Body of pancreas (tissue), 4 donors: ENCODE measurements at regions not wholly inside any gene's neighbourhood (a gene's known extent, or its start where the extent isn't known, plus 50 kb on each side); places are given as distances from the start of the nearest gene placed in this dataset.
"Not testable (repeated sequence)": the region's sequence is repeated elsewhere in the genome, so short reads cannot be mapped to it uniquely, and the experiment has no call there.

Experiments used
- ATAC-seq: fragments of 150-250 bp; one replicate; pipeline ENCODE4 v1.9.1; 2016
- DNase-seq, 4 donors: peaks; one replicate each; pipeline ENCODE4 v3.0.0-alpha.2; 2019
- H3K27ac ChIP-seq, 4 donors: fragments of 200-600 bp; sonication (generic); 1 replicate in 3 of 4; 2 replicates in 1 of 4; pipeline versions ENCODE4 v1.5.1 to v1.6.1; 2016 to 2019; ENCODE audit warnings: mild to moderate bottlenecking in 1 of 4, mixed read lengths in 1 of 4, moderate library complexity in 1 of 4
- H3K27me3 ChIP-seq, 2 donors: fragments of 200-600 bp; sonication (generic); one replicate each; pipeline ENCODE4 v1.6.0; 2016; ENCODE audit warnings: mild to moderate bottlenecking in 1 of 2
- H3K36me3 ChIP-seq, 2 donors: fragments of 200-600 bp; sonication (generic); replicated peaks in 1 of 2; 2 replicates each; pipeline ENCODE4 v1.5.1; 2016; ENCODE audit warnings: low read depth in 2 of 2; ENCODE audit not compliant: insufficient read depth in 1 of 2
- H3K4me1 ChIP-seq: fragments of 200-600 bp; sonication (generic); one replicate; pipeline ENCODE4 v1.6.0; 2016
- H3K4me3 ChIP-seq, 2 donors: fragments of 200-600 bp; sonication (generic); 1 replicate in 1 of 2; 2 replicates in 1 of 2; pipeline ENCODE4 v1.5.1; 2016 to 2019
- H3K9me3 ChIP-seq, 3 donors: fragments of 200-600 bp; sonication (generic); 1 replicate in 2 of 3; 2 replicates in 1 of 3; pipeline ENCODE4 v1.5.1; 2016
- WGBS, 2 donors: methylation state at CpG; one replicate each; pipeline ENCODE4 v1.1.5; 2017; 5-methylcytosine and 5-hydroxymethylcytosine counted together
- intact Hi-C: fragments of 100-400 bp; cut with DNase I; formaldehyde crosslinking; loops from one replicate; pipeline ENCODE4 v1.15.1; 2023

DNA sequence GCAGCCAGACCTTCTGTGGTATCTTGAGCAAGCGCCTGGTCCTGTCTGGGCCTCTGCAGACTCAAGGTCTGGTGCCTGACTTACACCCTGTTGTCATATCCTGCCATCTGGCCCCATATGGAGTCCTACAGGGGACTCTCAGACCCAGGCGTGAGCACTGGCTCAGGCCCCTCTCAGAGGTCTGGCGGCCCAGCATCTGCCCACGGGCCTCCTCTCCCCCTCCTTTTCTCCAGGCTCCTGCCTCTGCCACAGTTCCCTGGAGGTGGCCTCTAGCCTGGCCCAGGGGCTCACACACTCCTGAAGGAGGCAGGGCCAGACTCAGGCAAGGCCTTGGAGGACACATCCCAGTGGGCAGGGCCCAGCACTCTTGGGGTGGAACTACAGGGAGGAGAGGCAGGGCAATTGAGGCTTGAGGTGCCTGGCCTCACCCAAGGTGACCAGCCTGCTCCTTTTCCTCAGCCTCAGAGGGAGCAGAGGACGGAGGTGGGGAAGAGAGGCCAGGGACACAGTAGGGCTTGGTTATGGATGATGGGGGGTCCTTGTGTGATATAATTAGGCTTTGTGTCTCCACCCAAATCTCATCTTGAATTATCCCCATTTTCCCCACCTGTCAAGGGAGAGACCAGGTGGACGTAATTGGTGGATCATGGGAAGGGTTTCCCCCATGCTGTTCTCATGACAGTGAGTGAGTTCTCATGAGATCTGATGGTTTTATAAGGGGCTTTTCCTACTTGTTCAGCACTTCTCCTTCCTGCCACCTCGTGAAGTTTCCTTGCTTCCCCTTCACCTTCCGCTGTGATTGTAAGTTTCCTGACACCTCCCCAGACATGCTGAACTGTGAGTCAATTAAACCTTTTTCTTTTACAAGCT, 70.9 kb upstream of the GOLGA6L4 start:
- H3K27me3 ChIP-seq, H3K4me1 ChIP-seq, H3K36me3 ChIP-seq, DNase-seq, H3K9me3 ChIP-seq, intact Hi-C loops, H3K27ac ChIP-seq, H3K4me3 ChIP-seq, ATAC-seq: not testable (repeated sequence)
- 88 to 91% methylated on average over 6 to 8 of the region's 8 CpGs for whole genome bisulfite sequencing, 2 donors

DNA sequence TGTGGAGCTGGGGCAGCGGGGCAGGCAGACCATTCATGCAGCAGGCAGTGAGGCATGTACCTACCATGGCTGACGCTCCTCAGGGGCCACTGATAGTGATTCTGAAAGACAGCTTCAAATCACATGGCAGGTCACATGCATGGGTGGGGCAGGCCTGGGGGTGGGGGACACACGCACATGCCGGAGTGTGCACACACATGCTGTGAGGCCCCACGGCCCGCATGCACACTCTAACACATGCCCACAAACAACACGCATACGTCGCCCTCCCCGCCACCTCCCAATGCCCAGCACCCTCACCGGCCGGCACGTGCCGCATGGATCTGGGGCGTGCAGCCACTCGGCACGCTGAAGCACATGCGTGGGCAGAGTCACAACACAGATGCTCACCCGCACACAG, 65.5 kb upstream of the GOLGA6L4 start:
- H3K27ac ChIP-seq, H3K36me3 ChIP-seq, intact Hi-C loops, DNase-seq, ATAC-seq, H3K9me3 ChIP-seq, H3K4me1 ChIP-seq, H3K27me3 ChIP-seq, H3K4me3 ChIP-seq: not testable (repeated sequence)
- no CpG with 5 or more reads among the region's 19 CpGs for WGBS, 2 donors

DNA sequence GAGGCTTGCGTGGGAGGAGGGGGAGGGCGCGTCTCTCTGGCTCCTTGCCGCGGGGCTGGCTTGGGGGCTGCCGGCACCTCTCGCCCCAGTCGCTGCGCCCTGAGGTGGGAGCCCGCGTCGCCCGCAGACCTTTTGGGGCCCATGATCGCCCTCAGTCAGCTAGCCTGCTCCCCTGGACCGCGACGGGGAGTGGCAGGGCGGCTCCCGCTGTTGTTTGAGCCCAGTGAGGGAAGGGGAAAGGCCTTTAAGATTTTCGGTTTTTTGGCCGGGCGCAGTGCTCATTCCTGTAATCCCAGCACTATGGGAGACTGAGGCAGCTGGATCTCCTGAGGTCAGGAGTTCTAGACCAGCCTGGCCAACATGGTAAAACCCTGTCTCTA, 62.4 kb upstream of the GOLGA6L4 start:
- H3K9me3 ChIP-seq, intact Hi-C loops, DNase-seq, H3K4me1 ChIP-seq, H3K27me3 ChIP-seq, H3K4me3 ChIP-seq, ATAC-seq, H3K36me3 ChIP-seq: not testable (repeated sequence)
- WGBS, 2 donors = no CpG with 5 or more reads among the region's 22 CpGs
- peak overlapping the region in 2 of 4 donors; percentile 47 to 48 for H3K27ac ChIP-seq
